ENCODE measurements at regions not wholly inside any gene's neighbourhood (a gene's known extent, or its start where the extent isn't known, plus 50 kb on each side); places are given as distances from the start of the nearest gene placed in this dataset.

DNA sequence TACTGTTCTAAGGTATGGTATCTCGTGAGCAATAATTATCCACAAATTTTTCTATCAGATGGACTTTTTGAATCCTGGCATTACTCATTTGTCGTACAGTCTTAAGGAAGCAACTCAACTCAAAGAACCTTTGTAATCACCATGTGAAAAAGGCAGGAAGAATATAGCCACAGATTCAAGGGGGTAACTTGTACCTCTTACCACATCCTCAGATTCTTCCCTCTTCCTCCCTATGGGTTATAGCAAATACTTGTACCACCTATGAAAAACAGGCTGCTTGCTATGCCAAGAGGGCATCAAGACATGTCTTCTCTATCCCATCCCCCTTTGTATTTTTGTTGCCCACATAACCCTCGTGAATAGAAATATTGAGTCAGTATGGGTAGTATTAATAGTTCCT lies 616.6 kb upstream of the USP24 start:
- TF ChIP-seq POLR2A (IDR thresholded peaks at IDR 0.05) (no peak), EP300 (IDR thresholded peaks at IDR 0.05) (no peak)
- TF ChIP-seq, protein P1, sequence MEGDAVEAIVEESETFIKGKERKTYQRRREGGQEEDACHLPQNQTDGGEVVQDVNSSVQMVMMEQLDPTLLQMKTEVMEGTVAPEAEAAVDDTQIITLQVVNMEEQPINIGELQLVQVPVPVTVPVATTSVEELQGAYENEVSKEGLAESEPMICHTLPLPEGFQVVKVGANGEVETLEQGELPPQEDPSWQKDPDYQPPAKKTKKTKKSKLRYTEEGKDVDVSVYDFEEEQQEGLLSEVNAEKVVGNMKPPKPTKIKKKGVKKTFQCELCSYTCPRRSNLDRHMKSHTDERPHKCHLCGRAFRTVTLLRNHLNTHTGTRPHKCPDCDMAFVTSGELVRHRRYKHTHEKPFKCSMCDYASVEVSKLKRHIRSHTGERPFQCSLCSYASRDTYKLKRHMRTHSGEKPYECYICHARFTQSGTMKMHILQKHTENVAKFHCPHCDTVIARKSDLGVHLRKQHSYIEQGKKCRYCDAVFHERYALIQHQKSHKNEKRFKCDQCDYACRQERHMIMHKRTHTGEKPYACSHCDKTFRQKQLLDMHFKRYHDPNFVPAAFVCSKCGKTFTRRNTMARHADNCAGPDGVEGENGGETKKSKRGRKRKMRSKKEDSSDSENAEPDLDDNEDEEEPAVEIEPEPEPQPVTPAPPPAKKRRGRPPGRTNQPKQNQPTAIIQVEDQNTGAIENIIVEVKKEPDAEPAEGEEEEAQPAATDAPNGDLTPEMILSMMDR (IDR thresholded peaks at IDR 0.05) = no peak

All from ovary (tissue), 3 donors.